H9 (cell line): ENCODE measurements at regions not wholly inside any gene's neighbourhood (a gene's known extent, or its start where the extent isn't known, plus 50 kb on each side); places are given as distances from the start of the nearest gene placed in this dataset.

ENCODE experiments used
- DNase-seq: peaks from one replicate; pipeline ENCODE4 v3.0.0-alpha.2; 2017
- H2AFZ ChIP-seq: one replicate; pipeline ENCODE4 v1.6.1; 2013; ENCODE audit warnings: mild to moderate bottlenecking, low read length, control low read depth, moderate library complexity
- H2AK5ac ChIP-seq: 2 replicates; pipeline ENCODE4 v1.6.1; 2013; ENCODE audit warnings: low read length, control low read depth, mixed read lengths; ENCODE audit not compliant: insufficient read length
- H2BK120ac ChIP-seq: one replicate; pipeline ENCODE4 v1.6.1; 2013; ENCODE audit warnings: low read depth, mild to moderate bottlenecking, low read length, control low read depth, inconsistent platforms; ENCODE audit not compliant: poor library complexity, severe bottlenecking
- H2BK12ac ChIP-seq: 2 replicates; pipeline ENCODE4 v1.6.1; 2013; ENCODE audit warnings: low read length, control low read depth, mixed read lengths, low read depth; ENCODE audit not compliant: insufficient read length
- H2BK15ac ChIP-seq: 2 replicates; pipeline ENCODE4 v1.6.1; 2013; ENCODE audit warnings: low read depth, low read length, control low read depth
- H2BK20ac ChIP-seq: one replicate; pipeline ENCODE4 v1.6.1; 2013; ENCODE audit warnings: low read depth, mild to moderate bottlenecking, low read length, control low read depth, inconsistent platforms; ENCODE audit not compliant: poor library complexity, severe bottlenecking
- H2BK5ac ChIP-seq: 2 replicates; pipeline ENCODE4 v1.6.1; 2013; ENCODE audit warnings: low read length, control low read depth, mixed read lengths; ENCODE audit not compliant: insufficient read length
- H3K14ac ChIP-seq: 2 replicates; pipeline ENCODE4 v1.6.1; 2013; ENCODE audit warnings: low read length, control low read depth; ENCODE audit not compliant: insufficient read depth
- H3K18ac ChIP-seq: 2 replicates; pipeline ENCODE4 v1.6.1; 2013; ENCODE audit warnings: low read depth, mild to moderate bottlenecking, mixed read lengths, low read length, control low read depth; ENCODE audit not compliant: insufficient read length
- H3K23ac ChIP-seq: 2 replicates; pipeline ENCODE4 v1.6.1; 2013; ENCODE audit warnings: low read length, control low read depth, mixed read lengths, low read depth; ENCODE audit not compliant: insufficient read length
- H3K23me2 ChIP-seq: 2 replicates; pipeline ENCODE4 v1.6.1; 2013; ENCODE audit warnings: low read depth, mild to moderate bottlenecking, mixed read lengths, low read length, control low read depth; ENCODE audit not compliant: insufficient read length, poor library complexity, severe bottlenecking
- H3K27ac ChIP-seq: 2 replicates; pipeline ENCODE4 v1.5.1; 2013; ENCODE audit warnings: low read length, control low read depth, mixed read lengths, low read depth; ENCODE audit not compliant: insufficient read length
- H3K27me3 ChIP-seq: 2 replicates; pipeline ENCODE4 v1.6.1; 2013; ENCODE audit warnings: low read length, control low read depth, inconsistent platforms; ENCODE audit not compliant: insufficient read depth
- H3K4ac ChIP-seq: 2 replicates; pipeline ENCODE4 v1.6.1; 2013; ENCODE audit warnings: low read depth, mild to moderate bottlenecking, control low read depth, inconsistent platforms, low read length, moderate library complexity
- H3K4me1 ChIP-seq: 2 replicates; pipeline ENCODE4 v1.6.1; 2013; ENCODE audit warnings: low read length, control low read depth, inconsistent platforms; ENCODE audit not compliant: insufficient read depth
- H3K4me2 ChIP-seq: 2 replicates; pipeline ENCODE4 v1.6.1; 2013; ENCODE audit warnings: low read length, control low read depth, mixed read lengths; ENCODE audit not compliant: insufficient read length, insufficient read depth
- H3K56ac ChIP-seq: 2 replicates; pipeline ENCODE4 v1.6.1; 2013; ENCODE audit warnings: low read depth, mild to moderate bottlenecking, mixed read lengths, low read length, control low read depth; ENCODE audit not compliant: insufficient read length
- H3K79me1 ChIP-seq: 2 replicates; pipeline ENCODE4 v1.6.1; 2013; ENCODE audit warnings: low read depth, mild to moderate bottlenecking, moderate library complexity, low read length, control low read depth, inconsistent platforms; ENCODE audit not compliant: insufficient read depth, poor library complexity, severe bottlenecking
- H3K79me2 ChIP-seq: 2 replicates; pipeline ENCODE4 v1.6.1; 2013; ENCODE audit warnings: low read length, control low read depth, inconsistent platforms; ENCODE audit not compliant: insufficient read depth
- H3K9ac ChIP-seq: 2 replicates; pipeline ENCODE4 v1.6.1; 2013; ENCODE audit warnings: low read length, control low read depth, mixed read lengths; ENCODE audit not compliant: insufficient read length; ENCODE audit errors: extremely low read depth
- H3K9me3 ChIP-seq: one replicate; pipeline ENCODE4 v1.6.1; 2013; ENCODE audit warnings: low read depth, low read length, inconsistent platforms; ENCODE audit not compliant: control insufficient read depth
- H3T11ph ChIP-seq: one replicate; pipeline ENCODE4 v1.6.1; 2013; ENCODE audit warnings: mild to moderate bottlenecking, low read length, control low read depth, inconsistent platforms
- H4K20me1 ChIP-seq: one replicate; pipeline ENCODE4 v1.6.1; 2013; ENCODE audit not compliant: control insufficient read depth, insufficient read length, insufficient read depth
- H4K5ac ChIP-seq: 2 replicates; pipeline ENCODE4 v1.6.1; 2013; ENCODE audit warnings: low read depth, mild to moderate bottlenecking, mixed read lengths, low read length, control low read depth; ENCODE audit not compliant: insufficient read length
- H4K8ac ChIP-seq: replicated peaks from 2 replicates; pipeline ENCODE4 v1.6.1; 2013; ENCODE audit warnings: low read length, control low read depth, mixed read lengths, low read depth; ENCODE audit not compliant: insufficient read length
- H4K91ac ChIP-seq: 2 replicates; pipeline ENCODE4 v1.6.1; 2013; ENCODE audit warnings: low read depth, mild to moderate bottlenecking, moderate library complexity, mixed read lengths, low read length, control low read depth; ENCODE audit not compliant: insufficient read length
- H3K27ac Mint-ChIP-seq, 3 experiments: 2 replicates in 2 of 3; 3 replicates in 1 of 3; pipeline ENCODE4 v1.8.0; 2020 to 2021; ENCODE audit warnings: mixed read lengths in 3 of 3, mild to moderate bottlenecking in 1 of 3, moderate library complexity in 1 of 3
- H3K27me3 Mint-ChIP-seq: 2 replicates; pipeline ENCODE4 v1.8.0; 2021; ENCODE audit warnings: low read depth, mild to moderate bottlenecking, moderate library complexity, mixed read lengths
- H3K36me3 Mint-ChIP-seq, 3 experiments: 2 replicates in 2 of 3; 3 replicates in 1 of 3; pipeline ENCODE4 v1.8.0; 2020 to 2021; ENCODE audit warnings: low read depth in 3 of 3, mixed read lengths in 3 of 3; ENCODE audit not compliant: insufficient read depth in 1 of 3
- H3K4me1 Mint-ChIP-seq, 2 experiments: 2 replicates each; pipeline ENCODE4 v1.8.0; 2020; ENCODE audit warnings: mixed read lengths in 2 of 2
- H3K4me3 Mint-ChIP-seq, 2 experiments: 2 replicates in 1 of 2; 3 replicates in 1 of 2; pipeline ENCODE4 v1.8.0; 2020 to 2021; ENCODE audit warnings: mild to moderate bottlenecking in 2 of 2, mixed read lengths in 2 of 2, moderate library complexity in 1 of 2
- H3K9me3 Mint-ChIP-seq, 2 experiments: 2 replicates in 1 of 2; 3 replicates in 1 of 2; pipeline ENCODE4 v1.8.0; 2020; ENCODE audit warnings: mild to moderate bottlenecking in 2 of 2, mixed read lengths in 2 of 2, moderate library complexity in 1 of 2
- WGBS: extraction: QIAGEN DNeasy Blood & Tissue Kit; methylation state at CpG from one replicate; pipeline ENCODE4 v1.1.7; 2013; ENCODE audit warnings: missing lambda C conversion rate, low lambda C conversion rate, mixed read lengths; ENCODE audit not compliant: insufficient read length; ENCODE audit errors: extremely low coverage; 5-methylcytosine and 5-hydroxymethylcytosine counted together
- TF ChIP-seq, protein P1 (sequence below): fragments of 200-600 bp; sonication (generic); conservative IDR thresholded peaks from 3 replicates; pipeline ENCODE4 v1.8.0; 2021; ENCODE audit warnings: antibody characterized with exemption, mild to moderate bottlenecking

DNA sequence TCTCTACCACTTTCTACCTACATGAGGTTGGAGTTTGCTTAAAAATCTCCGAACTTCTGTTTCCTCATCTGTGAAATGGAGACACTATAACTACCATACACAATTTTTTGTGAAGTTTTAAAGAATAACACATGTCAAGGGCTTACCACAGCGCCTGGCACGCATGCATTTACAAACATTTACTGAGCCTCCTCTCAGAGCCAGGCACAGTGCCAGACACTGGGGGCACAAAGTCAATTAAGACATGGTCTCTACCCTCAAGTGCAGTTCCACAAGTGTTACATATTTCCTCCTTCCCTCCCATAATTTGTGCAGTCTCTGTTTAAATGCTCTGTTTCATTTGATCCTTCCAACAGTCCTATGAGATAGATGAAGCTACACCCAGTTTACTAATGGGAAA lies 356.4 kb upstream of the ESRRG start:
- no peak overlapping the region for H2AK5ac ChIP-seq
- no peak for DNase-seq
- no peak overlapping the region for H3K18ac ChIP-seq
- H3K9ac ChIP-seq = no peak overlapping the region
- Mint-ChIP-seq H3K4me1 (peaks cover 5 to 6% of the 10 kb centered on the region in 2 experiments), H3K27me3 (no peaks in the 10 kb centered on the region; the same call in 1 of the 2 replicates), H3K9me3 (no peaks in the 10 kb centered on the region), H3K27ac (no peak overlapping the region), H3K36me3 (no peaks in the 10 kb centered on the region), H3K4me3 (no peak overlapping the region)
- no peaks in the 10 kb centered on the region for H3K79me1 ChIP-seq
- no peak overlapping the region for H3T11ph ChIP-seq
- TF ChIP-seq, protein P1, sequence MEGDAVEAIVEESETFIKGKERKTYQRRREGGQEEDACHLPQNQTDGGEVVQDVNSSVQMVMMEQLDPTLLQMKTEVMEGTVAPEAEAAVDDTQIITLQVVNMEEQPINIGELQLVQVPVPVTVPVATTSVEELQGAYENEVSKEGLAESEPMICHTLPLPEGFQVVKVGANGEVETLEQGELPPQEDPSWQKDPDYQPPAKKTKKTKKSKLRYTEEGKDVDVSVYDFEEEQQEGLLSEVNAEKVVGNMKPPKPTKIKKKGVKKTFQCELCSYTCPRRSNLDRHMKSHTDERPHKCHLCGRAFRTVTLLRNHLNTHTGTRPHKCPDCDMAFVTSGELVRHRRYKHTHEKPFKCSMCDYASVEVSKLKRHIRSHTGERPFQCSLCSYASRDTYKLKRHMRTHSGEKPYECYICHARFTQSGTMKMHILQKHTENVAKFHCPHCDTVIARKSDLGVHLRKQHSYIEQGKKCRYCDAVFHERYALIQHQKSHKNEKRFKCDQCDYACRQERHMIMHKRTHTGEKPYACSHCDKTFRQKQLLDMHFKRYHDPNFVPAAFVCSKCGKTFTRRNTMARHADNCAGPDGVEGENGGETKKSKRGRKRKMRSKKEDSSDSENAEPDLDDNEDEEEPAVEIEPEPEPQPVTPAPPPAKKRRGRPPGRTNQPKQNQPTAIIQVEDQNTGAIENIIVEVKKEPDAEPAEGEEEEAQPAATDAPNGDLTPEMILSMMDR = no peak
- H3K56ac ChIP-seq = no peak overlapping the region
- H2BK15ac ChIP-seq = no peak overlapping the region
- H4K5ac ChIP-seq = no peak overlapping the region
- H4K20me1 ChIP-seq = no peaks in the 10 kb centered on the region
- H3K27ac ChIP-seq = no peak overlapping the region
- no peaks in the 10 kb centered on the region for H3K23me2 ChIP-seq
- H3K14ac ChIP-seq = no peak overlapping the region
- no peak overlapping the region for H2BK20ac ChIP-seq
- no peaks in the 10 kb centered on the region for H3K27me3 ChIP-seq
- H3K4me2 ChIP-seq = no peak overlapping the region
- H3K4ac ChIP-seq = no peak overlapping the region
- no peak overlapping the region for H4K91ac ChIP-seq
- H3K23ac ChIP-seq = no peak overlapping the region
- no peak overlapping the region for H4K8ac ChIP-seq
- H3K79me2 ChIP-seq = no peaks in the 10 kb centered on the region
- H2BK12ac ChIP-seq = no peak overlapping the region
- no peak overlapping the region for H2BK5ac ChIP-seq
- no peaks in the 10 kb centered on the region for H3K4me1 ChIP-seq
- no peak overlapping the region for H2AFZ ChIP-seq
- H2BK120ac ChIP-seq = no peak overlapping the region
- H3K9me3 ChIP-seq = no peaks in the 10 kb centered on the region
- WGBS = no CpG with 5 or more reads among the region's 3 CpGs
